ENCODE measurements at regions not wholly inside any gene's neighbourhood (a gene's known extent, or its start where the extent isn't known, plus 50 kb on each side); places are given as distances from the start of the nearest gene placed in this dataset.

DNA sequence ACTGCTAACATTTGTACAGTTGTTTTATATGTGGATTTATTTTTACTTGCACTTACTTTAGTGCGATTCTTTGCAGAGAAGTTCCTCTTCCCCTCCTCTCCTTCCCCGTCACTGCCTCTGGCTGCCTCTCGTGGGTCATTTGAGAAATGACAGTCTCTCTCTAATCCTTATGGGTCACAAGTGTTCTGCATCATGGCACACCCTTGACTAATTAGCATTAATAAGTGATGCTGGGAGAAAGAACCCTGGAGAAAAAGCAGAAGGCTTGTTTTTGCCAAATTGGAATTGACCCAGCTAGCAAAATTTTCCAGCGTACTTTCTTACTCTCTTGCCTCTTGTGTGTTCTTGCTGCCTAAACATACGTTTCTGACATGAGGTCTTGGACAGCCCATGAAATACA lies 301.2 kb downstream of the DUSP10 start:
- H3K36me3 ChIP-seq (ENCODE audit: control insufficient read depth, insufficient read depth, low read length) = no peaks in the 10 kb centered on the region
- no peak overlapping the region for H3K9ac ChIP-seq (ENCODE audit: insufficient read depth, low read length)
- H3K4me2 ChIP-seq (ENCODE audit: extremely low read depth, insufficient read depth, low read length) = peak overlapping the region; percentile 72
- peak; percentile 39 to 62 for DNase-seq (ENCODE audit: low read depth in 2 of 2)
- no peaks in the 10 kb centered on the region for H4K20me1 ChIP-seq (ENCODE audit: control insufficient read depth, extremely low read depth, insufficient read depth, low read length)
- peaks cover 12% of the 10 kb centered on the region for H3K4me1 ChIP-seq (ENCODE audit: control insufficient read depth, extremely low read depth, insufficient read depth, low read length)
- no peaks in the 10 kb centered on the region for H3K79me2 ChIP-seq (ENCODE audit: control insufficient read depth, insufficient read depth, low read length)
- no peak for TF ChIP-seq EZH2 (IDR thresholded peaks at IDR 0.05; ENCODE audit: low read length, missing control alignments)
- TF ChIP-seq, protein P1, sequence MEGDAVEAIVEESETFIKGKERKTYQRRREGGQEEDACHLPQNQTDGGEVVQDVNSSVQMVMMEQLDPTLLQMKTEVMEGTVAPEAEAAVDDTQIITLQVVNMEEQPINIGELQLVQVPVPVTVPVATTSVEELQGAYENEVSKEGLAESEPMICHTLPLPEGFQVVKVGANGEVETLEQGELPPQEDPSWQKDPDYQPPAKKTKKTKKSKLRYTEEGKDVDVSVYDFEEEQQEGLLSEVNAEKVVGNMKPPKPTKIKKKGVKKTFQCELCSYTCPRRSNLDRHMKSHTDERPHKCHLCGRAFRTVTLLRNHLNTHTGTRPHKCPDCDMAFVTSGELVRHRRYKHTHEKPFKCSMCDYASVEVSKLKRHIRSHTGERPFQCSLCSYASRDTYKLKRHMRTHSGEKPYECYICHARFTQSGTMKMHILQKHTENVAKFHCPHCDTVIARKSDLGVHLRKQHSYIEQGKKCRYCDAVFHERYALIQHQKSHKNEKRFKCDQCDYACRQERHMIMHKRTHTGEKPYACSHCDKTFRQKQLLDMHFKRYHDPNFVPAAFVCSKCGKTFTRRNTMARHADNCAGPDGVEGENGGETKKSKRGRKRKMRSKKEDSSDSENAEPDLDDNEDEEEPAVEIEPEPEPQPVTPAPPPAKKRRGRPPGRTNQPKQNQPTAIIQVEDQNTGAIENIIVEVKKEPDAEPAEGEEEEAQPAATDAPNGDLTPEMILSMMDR (conservative IDR thresholded peaks at IDR 0.05 in 1 of 2, IDR thresholded peaks at IDR 0.05 in 1 of 2; ENCODE audit: low read depth in 1 of 2, low read length in 2 of 2) = no peak
- H3K27me3 ChIP-seq (ENCODE audit: control insufficient read depth, insufficient read depth, low read length) = no peaks in the 10 kb centered on the region
- H2AFZ ChIP-seq (ENCODE audit: low read length) = peak overlapping the region; percentile 13
- no peaks in the 10 kb centered on the region for H3K9me3 ChIP-seq (ENCODE audit: control insufficient read depth, insufficient read depth, low read depth, low read length)
- peak overlapping the region; percentile 74 for H3K27ac ChIP-seq (ENCODE audit: insufficient read depth, low read length)
- H3K4me3 ChIP-seq (replicated peaks in 1 of 4; ENCODE audit: control extremely low read depth in 1 of 4, insufficient read depth in 1 of 4, low read depth in 3 of 4, low read length in 4 of 4) = no peak overlapping the region

- H3K4me3 ChIP-seq (replicated peaks in 1 of 4; ENCODE audit: control extremely low read depth in 1 of 4, insufficient read depth in 1 of 4, low read depth in 3 of 4, low read length in 4 of 4) = no peak overlapping the region
- H3K9ac ChIP-seq (ENCODE audit: insufficient read depth, low read length) = no peak overlapping the region
- H3K27me3 ChIP-seq (ENCODE audit: control insufficient read depth, insufficient read depth, low read length) = no peaks in the 10 kb centered on the region
- no peaks in the 10 kb centered on the region for H3K9me3 ChIP-seq (ENCODE audit: control insufficient read depth, insufficient read depth, low read depth, low read length)
- no peaks in the 10 kb centered on the region for H3K36me3 ChIP-seq (ENCODE audit: control insufficient read depth, insufficient read depth, low read length)
- no peaks in the 10 kb centered on the region for H3K79me2 ChIP-seq (ENCODE audit: control insufficient read depth, insufficient read depth, low read length)
- peaks cover 12% of the 10 kb centered on the region for H3K4me1 ChIP-seq (ENCODE audit: control insufficient read depth, extremely low read depth, insufficient read depth, low read length)
- H3K4me2 ChIP-seq (ENCODE audit: extremely low read depth, insufficient read depth, low read length) = no peak overlapping the region
- no peak for DNase-seq (ENCODE audit: low read depth in 2 of 2)
- H2AFZ ChIP-seq (ENCODE audit: low read length) = no peak overlapping the region
- no peaks in the 10 kb centered on the region for H4K20me1 ChIP-seq (ENCODE audit: control insufficient read depth, extremely low read depth, insufficient read depth, low read length)
- H3K27ac ChIP-seq (ENCODE audit: insufficient read depth, low read length) = no peak overlapping the region
- TF ChIP-seq EZH2 (IDR thresholded peaks at IDR 0.05; ENCODE audit: low read length, missing control alignments) = no peak
- TF ChIP-seq, protein P1 (conservative IDR thresholded peaks at IDR 0.05 in 1 of 2, IDR thresholded peaks at IDR 0.05 in 1 of 2; ENCODE audit: low read depth in 1 of 2, low read length in 2 of 2) = no peak
These were observed 299.8 kb downstream of the DUSP10 start for GRCh38 chr1:221442056-221442455.

DNA sequence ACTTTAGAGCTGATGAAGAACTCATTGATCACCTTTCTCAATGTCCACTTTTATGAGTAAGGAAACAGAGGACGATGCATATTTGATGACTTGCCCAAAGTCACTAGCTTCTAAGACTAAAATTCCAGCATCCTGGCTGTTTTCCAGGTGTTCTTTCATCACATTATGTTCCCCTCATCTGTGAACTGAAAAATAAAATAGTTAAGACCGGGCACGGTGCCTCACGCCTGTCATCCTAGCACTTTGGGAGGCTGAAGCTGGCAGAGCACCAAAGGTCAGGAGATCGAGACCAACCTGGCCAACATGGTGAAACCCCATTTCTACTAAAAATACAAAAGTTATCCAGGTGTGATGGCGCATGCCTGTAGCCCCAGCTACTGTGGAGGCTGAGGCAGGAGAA lies 297.5 kb downstream of the DUSP10 start:
- H3K9me3 ChIP-seq (ENCODE audit: control insufficient read depth, insufficient read depth, low read depth, low read length) = no peaks in the 10 kb centered on the region
- TF ChIP-seq, protein P1 (conservative IDR thresholded peaks at IDR 0.05 in 1 of 2, IDR thresholded peaks at IDR 0.05 in 1 of 2; ENCODE audit: low read depth in 1 of 2, low read length in 2 of 2) = no peak
- TF ChIP-seq EZH2 (IDR thresholded peaks at IDR 0.05; ENCODE audit: low read length, missing control alignments) = no peak
- H3K4me3 ChIP-seq (replicated peaks in 1 of 4; ENCODE audit: control extremely low read depth in 1 of 4, insufficient read depth in 1 of 4, low read depth in 3 of 4, low read length in 4 of 4) = no peak overlapping the region
- H3K27ac ChIP-seq (ENCODE audit: insufficient read depth, low read length) = no peak overlapping the region
- no peak overlapping the region for H3K9ac ChIP-seq (ENCODE audit: insufficient read depth, low read length)
- peak; percentile 25 to 34 for DNase-seq (ENCODE audit: low read depth in 2 of 2)
- no peaks in the 10 kb centered on the region for H3K36me3 ChIP-seq (ENCODE audit: control insufficient read depth, insufficient read depth, low read length)
- H3K4me2 ChIP-seq (ENCODE audit: extremely low read depth, insufficient read depth, low read length) = no peak overlapping the region
- H4K20me1 ChIP-seq (ENCODE audit: control insufficient read depth, extremely low read depth, insufficient read depth, low read length) = no peaks in the 10 kb centered on the region
- peaks cover 12% of the 10 kb centered on the region for H3K4me1 ChIP-seq (ENCODE audit: control insufficient read depth, extremely low read depth, insufficient read depth, low read length)
- no peak overlapping the region for H2AFZ ChIP-seq (ENCODE audit: low read length)
- H3K27me3 ChIP-seq (ENCODE audit: control insufficient read depth, insufficient read depth, low read length) = no peaks in the 10 kb centered on the region
- no peaks in the 10 kb centered on the region for H3K79me2 ChIP-seq (ENCODE audit: control insufficient read depth, insufficient read depth, low read length)
